ENCODE measurements at regions not wholly inside any gene's neighbourhood (a gene's known extent, or its start where the extent isn't known, plus 50 kb on each side); places are given as distances from the start of the nearest gene placed in this dataset.

- ATAC-seq (ENCODE audit: low read depth) (no peak), DNase-seq (no peak)
- Mint-ChIP-seq H3K4me3 (peak overlapping the region; percentile 56), H3K36me3 (ENCODE audit: low read depth) (no peaks in the 10 kb centered on the region), H3K9me3 (no peaks in the 10 kb centered on the region), H3K4me1 (peaks cover 9% of the 10 kb centered on the region), H3K27ac (peak overlapping the region; percentile 9), H3K27me3 (no peaks in the 10 kb centered on the region)
- intact Hi-C loops (cut with micrococcal nuclease), result no loop called here
- CTCF ChIA-PET, result no interaction called here
- TF ChIP-seq CTCF (IDR thresholded peaks at IDR 0.05), result no peak
- POLR2A ChIA-PET, result no interaction called here
Measured at GRCh38 chrX:42093756-42094155, 170.4 kb upstream of the CASK start.

GRCh38 chrX:42090395-42090794 lies 167.0 kb upstream of the CASK start:
- H3K4me1 Mint-ChIP-seq, result peaks cover 9% of the 10 kb centered on the region
- no peaks in the 10 kb centered on the region for H3K27me3 Mint-ChIP-seq
- no peak overlapping the region for H3K27ac Mint-ChIP-seq
- H3K9me3 Mint-ChIP-seq, result no peaks in the 10 kb centered on the region
- ChIA-PET CTCF (no interaction called here), POLR2A (no interaction called here)
- no peak for TF ChIP-seq CTCF (IDR thresholded peaks at IDR 0.05)
- no peak overlapping the region for H3K4me3 Mint-ChIP-seq
- intact Hi-C loops (cut with micrococcal nuclease), result no loop called here
- DNase-seq, result no peak
- ATAC-seq (ENCODE audit: low read depth), result no peak
- H3K36me3 Mint-ChIP-seq (ENCODE audit: low read depth), result no peaks in the 10 kb centered on the region

- DNase-seq (no peak), ATAC-seq (ENCODE audit: low read depth) (no peak)
- no peaks in the 10 kb centered on the region for H3K36me3 Mint-ChIP-seq (ENCODE audit: low read depth)
- H3K9me3 Mint-ChIP-seq, result no peaks in the 10 kb centered on the region
- CTCF ChIA-PET, result no interaction called here
- no peak overlapping the region for H3K4me3 Mint-ChIP-seq
- H3K4me1 Mint-ChIP-seq, result peaks cover 5% of the 10 kb centered on the region
- no peaks in the 10 kb centered on the region for H3K27me3 Mint-ChIP-seq
- intact Hi-C loops (cut with micrococcal nuclease), result no loop called here
- TF ChIP-seq CTCF (IDR thresholded peaks at IDR 0.05), result no peak
- POLR2A ChIA-PET, result no interaction called here
- H3K27ac Mint-ChIP-seq, result no peak overlapping the region
Measured at GRCh38 chrX:42089031-42089430, 165.7 kb upstream of the CASK start.

GRCh38 chrX:42087960-42088359 lies 164.6 kb upstream of the CASK start:
- ATAC-seq (ENCODE audit: low read depth) (no peak), DNase-seq (no peak)
- Mint-ChIP-seq H3K36me3 (ENCODE audit: low read depth) (no peaks in the 10 kb centered on the region), H3K27ac (no peak overlapping the region), H3K27me3 (no peaks in the 10 kb centered on the region), H3K4me3 (no peak overlapping the region), H3K9me3 (no peaks in the 10 kb centered on the region), H3K4me1 (no peaks in the 10 kb centered on the region)
- no peak for TF ChIP-seq CTCF (IDR thresholded peaks at IDR 0.05)
- ChIA-PET POLR2A (no interaction called here), CTCF (no interaction called here)
- intact Hi-C loops (cut with micrococcal nuclease), result no loop called here

GRCh38 chrX:42085836-42086235 lies 162.5 kb upstream of the CASK start:
- intact Hi-C loops (cut with micrococcal nuclease), result no loop called here
- H3K4me3 Mint-ChIP-seq, result no peak overlapping the region
- CTCF ChIA-PET, result no interaction called here

More at GRCh38 chrX:42085836-42086235, 162.5 kb upstream of the CASK start:
- Mint-ChIP-seq H3K27me3 (no peaks in the 10 kb centered on the region), H3K9me3 (no peaks in the 10 kb centered on the region), H3K4me1 (no peaks in the 10 kb centered on the region), H3K36me3 (ENCODE audit: low read depth) (no peaks in the 10 kb centered on the region), H3K27ac (no peak overlapping the region)
- no peak for TF ChIP-seq CTCF (IDR thresholded peaks at IDR 0.05)
- POLR2A ChIA-PET, result no interaction called here
- ATAC-seq (ENCODE audit: low read depth) (no peak), DNase-seq (no peak)

Data from activated B cell treated with CpG ODN at 0.5 μM for 24 hours (primary cell).